ENCODE measurements at regions not wholly inside any gene's neighbourhood (a gene's known extent, or its start where the extent isn't known, plus 50 kb on each side); places are given as distances from the start of the nearest gene placed in this dataset.

- TF ChIP-seq CTCF (IDR thresholded peaks at IDR 0.05): no peak
Observed at GRCh38 chrX:16222151-16222550, 54.9 kb downstream of the MAGEB17 start.

GRCh38 chrX:16223385-16223784 is 56.1 kb downstream of the MAGEB17 start:
- TF ChIP-seq CTCF (IDR thresholded peaks at IDR 0.05): no peak

- no peak for TF ChIP-seq CTCF (IDR thresholded peaks at IDR 0.05)
Observed at GRCh38 chrX:16239211-16239610, 71.9 kb downstream of the MAGEB17 start.

GRCh38 chrX:16240231-16240905 is 73.1 kb downstream of the MAGEB17 start:
- no peak for TF ChIP-seq CTCF (IDR thresholded peaks at IDR 0.05)

GRCh38 chrX:16240968-16241367 is 73.7 kb downstream of the MAGEB17 start:
- TF ChIP-seq CTCF (IDR thresholded peaks at IDR 0.05): no peak

- TF ChIP-seq CTCF (IDR thresholded peaks at IDR 0.05): no peak
Observed at GRCh38 chrX:16250296-16250695, 83.0 kb downstream of the MAGEB17 start.

GRCh38 chrX:16251782-16252181 is 84.5 kb downstream of the MAGEB17 start:
- TF ChIP-seq CTCF (IDR thresholded peaks at IDR 0.05): no peak

- TF ChIP-seq CTCF (IDR thresholded peaks at IDR 0.05): no peak
Observed at GRCh38 chrX:16258882-16259281, 91.6 kb downstream of the MAGEB17 start.

Data from LNCAP (cell line).